ENCODE measurements at regions not wholly inside any gene's neighbourhood (a gene's known extent, or its start where the extent isn't known, plus 50 kb on each side); places are given as distances from the start of the nearest gene placed in this dataset.

- BruUV-seq (replicated peaks): no TSS peak
- CTCF ChIA-PET: no interaction called here
- Mint-ChIP-seq H3K4me3 (ENCODE audit: unreplicated experiment) (no peak overlapping the region), H3K27me3 (ENCODE audit: insufficient read depth, unreplicated experiment) (no peaks in the 10 kb centered on the region), H3K9me3 (ENCODE audit: unreplicated experiment) (peaks cover 14% of the 10 kb centered on the region), H3K4me1 (ENCODE audit: insufficient read depth, unreplicated experiment) (peaks cover 6% of the 10 kb centered on the region), H3K36me3 (ENCODE audit: insufficient read depth, unreplicated experiment) (no peaks in the 10 kb centered on the region), H3K27ac (ENCODE audit: low read depth, unreplicated experiment) (no peak overlapping the region)
- intact Hi-C loops (cut with micrococcal nuclease): no loop called here
- POLR2A ChIA-PET: no interaction called here
- TF ChIP-seq, protein P1, sequence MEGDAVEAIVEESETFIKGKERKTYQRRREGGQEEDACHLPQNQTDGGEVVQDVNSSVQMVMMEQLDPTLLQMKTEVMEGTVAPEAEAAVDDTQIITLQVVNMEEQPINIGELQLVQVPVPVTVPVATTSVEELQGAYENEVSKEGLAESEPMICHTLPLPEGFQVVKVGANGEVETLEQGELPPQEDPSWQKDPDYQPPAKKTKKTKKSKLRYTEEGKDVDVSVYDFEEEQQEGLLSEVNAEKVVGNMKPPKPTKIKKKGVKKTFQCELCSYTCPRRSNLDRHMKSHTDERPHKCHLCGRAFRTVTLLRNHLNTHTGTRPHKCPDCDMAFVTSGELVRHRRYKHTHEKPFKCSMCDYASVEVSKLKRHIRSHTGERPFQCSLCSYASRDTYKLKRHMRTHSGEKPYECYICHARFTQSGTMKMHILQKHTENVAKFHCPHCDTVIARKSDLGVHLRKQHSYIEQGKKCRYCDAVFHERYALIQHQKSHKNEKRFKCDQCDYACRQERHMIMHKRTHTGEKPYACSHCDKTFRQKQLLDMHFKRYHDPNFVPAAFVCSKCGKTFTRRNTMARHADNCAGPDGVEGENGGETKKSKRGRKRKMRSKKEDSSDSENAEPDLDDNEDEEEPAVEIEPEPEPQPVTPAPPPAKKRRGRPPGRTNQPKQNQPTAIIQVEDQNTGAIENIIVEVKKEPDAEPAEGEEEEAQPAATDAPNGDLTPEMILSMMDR (IDR thresholded peaks at IDR 0.05; ENCODE audit: unreplicated experiment): no peak
- DNase-seq (ENCODE audit: unreplicated experiment): no peak
Measured at GRCh38 chr6:164152611-164153010, 738.1 kb downstream of the QKI start.

GRCh38 chr6:164151161-164152120, 736.9 kb downstream of the QKI start:
- H3K4me3 Mint-ChIP-seq (ENCODE audit: unreplicated experiment): no peak overlapping the region
- ChIA-PET POLR2A (no interaction called here), CTCF (interaction anchor here (0.6 to 1.1 kb wide), 2 partner anchors 10 to 774 kb away, joined by 3 to 4 read pairs; no protein-coding TSS in a partner anchor)
- no peak overlapping the region for H3K27ac Mint-ChIP-seq (ENCODE audit: low read depth, unreplicated experiment)
- no TSS peak for BruUV-seq (replicated peaks)
- H3K9me3 Mint-ChIP-seq (ENCODE audit: unreplicated experiment): peaks cover 6% of the 10 kb centered on the region
- no peaks in the 10 kb centered on the region for H3K27me3 Mint-ChIP-seq (ENCODE audit: insufficient read depth, unreplicated experiment)
- DNase-seq (ENCODE audit: unreplicated experiment): no peak
- H3K4me1 Mint-ChIP-seq (ENCODE audit: insufficient read depth, unreplicated experiment): peaks cover 6% of the 10 kb centered on the region
- intact Hi-C loops (cut with micrococcal nuclease): no loop called here
- TF ChIP-seq, protein P1 (IDR thresholded peaks at IDR 0.05; ENCODE audit: unreplicated experiment): no peak
- no peaks in the 10 kb centered on the region for H3K36me3 Mint-ChIP-seq (ENCODE audit: insufficient read depth, unreplicated experiment)

- no peaks in the 10 kb centered on the region for H3K27me3 Mint-ChIP-seq (ENCODE audit: insufficient read depth, unreplicated experiment)
- intact Hi-C loops (cut with micrococcal nuclease): no loop called here
- no peak for DNase-seq (ENCODE audit: unreplicated experiment)
- BruUV-seq (replicated peaks): no TSS peak
- no peak overlapping the region for H3K27ac Mint-ChIP-seq (ENCODE audit: low read depth, unreplicated experiment)
- POLR2A ChIA-PET: no interaction called here
- H3K4me3 Mint-ChIP-seq (ENCODE audit: unreplicated experiment): no peak overlapping the region
- TF ChIP-seq, protein P1 (IDR thresholded peaks at IDR 0.05; ENCODE audit: unreplicated experiment): no peak
- H3K4me1 Mint-ChIP-seq (ENCODE audit: insufficient read depth, unreplicated experiment): peaks cover 6% of the 10 kb centered on the region
- peaks cover 6% of the 10 kb centered on the region for H3K9me3 Mint-ChIP-seq (ENCODE audit: unreplicated experiment)
- H3K36me3 Mint-ChIP-seq (ENCODE audit: insufficient read depth, unreplicated experiment): no peaks in the 10 kb centered on the region
- CTCF ChIA-PET: interaction anchor here (1.1 kb wide), 1 partner anchor 11 kb away, joined by 3 read pairs; no protein-coding TSS in a partner anchor
Measured at GRCh38 chr6:164150232-164150631, 735.7 kb downstream of the QKI start.

DNA sequence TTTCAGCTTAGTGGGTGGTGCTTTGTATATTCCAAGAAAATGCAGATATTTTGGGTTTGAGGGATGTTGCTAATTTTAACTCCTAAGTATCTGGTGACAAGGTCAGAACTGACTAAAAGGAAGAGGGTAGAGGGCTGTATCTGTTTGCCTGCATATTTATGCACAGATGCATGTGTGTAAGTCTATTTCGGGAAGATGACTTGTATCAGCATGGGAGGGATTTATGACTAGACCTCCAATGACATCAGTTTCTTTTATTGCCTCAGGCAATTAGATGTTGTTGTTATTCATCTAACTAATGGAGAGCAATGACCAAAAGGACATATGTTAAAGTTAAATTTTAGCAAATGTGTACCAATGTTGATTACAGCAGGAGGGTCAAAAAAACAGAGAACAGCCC, 734.3 kb downstream of the QKI start:
- ChIA-PET CTCF (no interaction called here), POLR2A (interaction anchor here (0.6 kb wide), 1 partner anchor 569 kb away, joined by 3 read pairs; no protein-coding TSS in a partner anchor)
- peak; percentile 0 for DNase-seq (ENCODE audit: unreplicated experiment)
- H3K9me3 Mint-ChIP-seq (ENCODE audit: unreplicated experiment): no peaks in the 10 kb centered on the region
- H3K27me3 Mint-ChIP-seq (ENCODE audit: insufficient read depth, unreplicated experiment): no peaks in the 10 kb centered on the region
- TF ChIP-seq, protein P1 (IDR thresholded peaks at IDR 0.05; ENCODE audit: unreplicated experiment): no peak
- no peaks in the 10 kb centered on the region for H3K36me3 Mint-ChIP-seq (ENCODE audit: insufficient read depth, unreplicated experiment)
- BruUV-seq (replicated peaks): no TSS peak
- H3K4me3 Mint-ChIP-seq (ENCODE audit: unreplicated experiment): no peak overlapping the region
- intact Hi-C loops (cut with micrococcal nuclease): no loop called here
- no peak overlapping the region for H3K27ac Mint-ChIP-seq (ENCODE audit: low read depth, unreplicated experiment)
- H3K4me1 Mint-ChIP-seq (ENCODE audit: insufficient read depth, unreplicated experiment): peaks cover 6% of the 10 kb centered on the region
